Osteocyte (in vitro differentiated cells): ENCODE measurements at regions not wholly inside any gene's neighbourhood (a gene's known extent, or its start where the extent isn't known, plus 50 kb on each side); places are given as distances from the start of the nearest gene placed in this dataset.

Source experiments
- DNase-seq: peaks from one replicate; pipeline ENCODE4 v3.0.0; 2021; ENCODE audit warnings: mixed read lengths; ENCODE audit not compliant: unreplicated experiment; ENCODE audit errors: extremely low spot score
- H3K27ac Mint-ChIP-seq: one replicate; pipeline ENCODE4 v1.8.0; 2021; ENCODE audit warnings: mild to moderate bottlenecking, mixed read lengths; ENCODE audit not compliant: unreplicated experiment
- H3K27me3 Mint-ChIP-seq: one replicate; pipeline ENCODE4 v1.8.0; 2021; ENCODE audit warnings: mixed read lengths; ENCODE audit not compliant: unreplicated experiment
- H3K36me3 Mint-ChIP-seq: one replicate; pipeline ENCODE4 v1.8.0; 2021; ENCODE audit warnings: mixed read lengths; ENCODE audit not compliant: unreplicated experiment
- H3K4me1 Mint-ChIP-seq: one replicate; pipeline ENCODE4 v1.8.0; 2021; ENCODE audit warnings: mixed read lengths; ENCODE audit not compliant: unreplicated experiment
- H3K4me3 Mint-ChIP-seq: one replicate; pipeline ENCODE4 v1.8.0; 2021; ENCODE audit warnings: mild to moderate bottlenecking, moderate library complexity, mixed read lengths; ENCODE audit not compliant: unreplicated experiment
- H3K9me3 Mint-ChIP-seq: one replicate; pipeline ENCODE4 v1.8.0; 2021; ENCODE audit warnings: mixed read lengths; ENCODE audit not compliant: unreplicated experiment
- TF ChIP-seq, protein P1 (sequence below): fragments of 200-600 bp; sonication (generic); IDR thresholded peaks from 2 replicates; pipeline ENCODE4 v1.5.0; 2021; ENCODE audit warnings: antibody characterized with exemption, mild to moderate bottlenecking, moderate library complexity

DNA sequence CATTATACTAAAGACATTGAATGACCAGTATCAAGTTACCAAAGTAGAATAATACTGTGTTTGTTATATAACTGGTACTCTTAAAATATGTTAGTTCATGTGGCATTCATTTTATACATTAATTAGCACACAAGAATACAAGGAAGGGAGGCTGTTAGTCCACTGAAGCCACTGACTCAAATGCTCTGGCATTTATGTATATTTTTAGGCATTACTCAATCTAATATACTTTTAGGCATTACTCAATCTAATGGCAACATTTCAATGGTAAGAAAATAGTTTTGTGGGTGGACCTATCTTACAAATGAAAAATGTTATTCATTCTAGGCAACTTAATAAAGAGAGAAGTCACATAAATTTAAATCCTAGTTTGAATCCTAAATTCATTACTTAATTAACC, 874.4 kb upstream of the USP15 start:
- Mint-ChIP-seq H3K27ac (no peak overlapping the region), H3K9me3 (peaks cover 38% of the 10 kb centered on the region), H3K27me3 (no peaks in the 10 kb centered on the region), H3K36me3 (no peaks in the 10 kb centered on the region), H3K4me3 (no peak overlapping the region), H3K4me1 (no peaks in the 10 kb centered on the region)
- TF ChIP-seq, protein P1, sequence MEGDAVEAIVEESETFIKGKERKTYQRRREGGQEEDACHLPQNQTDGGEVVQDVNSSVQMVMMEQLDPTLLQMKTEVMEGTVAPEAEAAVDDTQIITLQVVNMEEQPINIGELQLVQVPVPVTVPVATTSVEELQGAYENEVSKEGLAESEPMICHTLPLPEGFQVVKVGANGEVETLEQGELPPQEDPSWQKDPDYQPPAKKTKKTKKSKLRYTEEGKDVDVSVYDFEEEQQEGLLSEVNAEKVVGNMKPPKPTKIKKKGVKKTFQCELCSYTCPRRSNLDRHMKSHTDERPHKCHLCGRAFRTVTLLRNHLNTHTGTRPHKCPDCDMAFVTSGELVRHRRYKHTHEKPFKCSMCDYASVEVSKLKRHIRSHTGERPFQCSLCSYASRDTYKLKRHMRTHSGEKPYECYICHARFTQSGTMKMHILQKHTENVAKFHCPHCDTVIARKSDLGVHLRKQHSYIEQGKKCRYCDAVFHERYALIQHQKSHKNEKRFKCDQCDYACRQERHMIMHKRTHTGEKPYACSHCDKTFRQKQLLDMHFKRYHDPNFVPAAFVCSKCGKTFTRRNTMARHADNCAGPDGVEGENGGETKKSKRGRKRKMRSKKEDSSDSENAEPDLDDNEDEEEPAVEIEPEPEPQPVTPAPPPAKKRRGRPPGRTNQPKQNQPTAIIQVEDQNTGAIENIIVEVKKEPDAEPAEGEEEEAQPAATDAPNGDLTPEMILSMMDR, result no peak
- no peak for DNase-seq

DNA sequence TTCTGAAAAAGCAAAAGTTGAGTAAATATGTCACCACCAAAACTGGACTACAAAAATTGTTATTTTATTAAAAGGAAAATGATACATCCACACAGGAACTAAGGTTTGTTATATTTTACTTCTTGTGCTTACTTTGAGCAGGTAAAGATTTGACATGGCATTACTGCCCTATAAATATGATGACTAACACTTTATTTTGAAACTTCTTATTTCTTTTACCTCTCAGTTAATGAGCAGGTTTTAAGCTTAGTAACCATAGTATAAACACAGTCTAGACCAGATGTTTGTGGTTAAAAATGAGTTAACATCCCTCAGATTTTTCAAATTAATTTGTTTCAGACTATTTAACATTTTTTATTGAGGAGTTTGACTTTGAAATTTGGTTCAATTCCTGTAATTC, 862.5 kb upstream of the USP15 start:
- no peaks in the 10 kb centered on the region for H3K4me1 Mint-ChIP-seq
- TF ChIP-seq, protein P1, result no peak

DNA sequence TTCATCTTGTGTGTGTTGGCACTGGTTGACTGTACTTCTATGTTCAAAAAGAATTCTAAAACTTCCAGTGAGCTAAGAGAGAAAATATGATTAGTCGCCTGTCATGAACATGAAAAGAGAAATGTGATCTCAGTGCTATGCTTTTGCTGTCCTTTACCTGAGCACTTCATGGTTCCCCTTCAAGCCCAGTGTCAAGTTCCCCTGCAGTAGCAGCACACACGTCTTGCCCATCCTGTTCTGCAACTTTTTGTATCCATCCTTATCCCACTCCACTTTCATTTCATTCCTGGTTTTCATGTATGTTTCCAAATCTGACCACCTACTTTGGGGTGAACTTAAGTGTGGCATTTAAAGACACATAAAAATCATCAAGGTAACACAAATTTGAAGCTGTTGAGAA, 848.0 kb upstream of the USP15 start:
- TF ChIP-seq, protein P1, result no peak
- no peak overlapping the region for H3K27ac Mint-ChIP-seq
- H3K9me3 Mint-ChIP-seq, result peaks cover 11% of the 10 kb centered on the region
- no peaks in the 10 kb centered on the region for H3K36me3 Mint-ChIP-seq
- DNase-seq, result no peak
- no peaks in the 10 kb centered on the region for H3K27me3 Mint-ChIP-seq
- H3K4me1 Mint-ChIP-seq, result no peaks in the 10 kb centered on the region
- no peak overlapping the region for H3K4me3 Mint-ChIP-seq

More for the DNA sequence above, 862.5 kb upstream of the USP15 start:
- DNase-seq, result no peak
- H3K9me3 Mint-ChIP-seq, result peaks cover 19% of the 10 kb centered on the region
- H3K27me3 Mint-ChIP-seq, result no peaks in the 10 kb centered on the region
- H3K36me3 Mint-ChIP-seq, result no peaks in the 10 kb centered on the region
- H3K4me3 Mint-ChIP-seq, result no peak overlapping the region
- H3K27ac Mint-ChIP-seq, result no peak overlapping the region

GRCh38 chr12:61414470-61414869, 845.7 kb upstream of the USP15 start:
- Mint-ChIP-seq H3K27me3 (no peaks in the 10 kb centered on the region), H3K4me3 (no peak overlapping the region), H3K9me3 (peaks cover 12% of the 10 kb centered on the region), H3K27ac (no peak overlapping the region), H3K4me1 (no peaks in the 10 kb centered on the region), H3K36me3 (no peaks in the 10 kb centered on the region)
- no peak for DNase-seq
- TF ChIP-seq, protein P1, result no peak

GRCh38 chr12:61422786-61423185, 837.4 kb upstream of the USP15 start:
- Mint-ChIP-seq H3K27me3 (no peaks in the 10 kb centered on the region), H3K4me3 (no peak overlapping the region), H3K27ac (no peak overlapping the region), H3K9me3 (peaks cover 35% of the 10 kb centered on the region), H3K36me3 (no peaks in the 10 kb centered on the region), H3K4me1 (no peaks in the 10 kb centered on the region)
- DNase-seq, result no peak
- TF ChIP-seq, protein P1, result no peak
